ENCODE measurements at regions not wholly inside any gene's neighbourhood (a gene's known extent, or its start where the extent isn't known, plus 50 kb on each side); places are given as distances from the start of the nearest gene placed in this dataset.
A peak's percentile ranks its signal among the peaks of the same experiment; 100 is the strongest.

GRCh38 chr12:127383281-127383680, 883.7 kb upstream of the TMEM132C start:
- TF ChIP-seq CTCF (IDR thresholded peaks at IDR 0.05; ENCODE audit: poor library complexity, severe bottlenecking): no peak
- H3K27me3 ChIP-seq (ENCODE audit: insufficient read depth, poor library complexity, severe bottlenecking): no peaks in the 10 kb centered on the region
- H3K36me3 ChIP-seq (ENCODE audit: low read depth): no peaks in the 10 kb centered on the region
- peak; percentile 75 for ATAC-seq (ENCODE audit: low read depth)
- no peaks in the 10 kb centered on the region for H3K9me3 ChIP-seq (ENCODE audit: severe bottlenecking)
- no peak for DNase-seq (ENCODE audit: low spot score)
- H3K4me1 ChIP-seq (ENCODE audit: insufficient read depth, poor library complexity, severe bottlenecking): peaks cover 11% of the 10 kb centered on the region
- no peak overlapping the region for H3K4me3 ChIP-seq (ENCODE audit: severe bottlenecking)
- no peak overlapping the region for H3K27ac ChIP-seq (ENCODE audit: poor library complexity, severe bottlenecking)

GRCh38 chr12:127386723-127387122, 880.2 kb upstream of the TMEM132C start:
- no peak for ATAC-seq (ENCODE audit: low read depth)
- TF ChIP-seq CTCF (IDR thresholded peaks at IDR 0.05; ENCODE audit: poor library complexity, severe bottlenecking): no peak
- Histone ChIP-seq H3K36me3 (ENCODE audit: low read depth) (no peaks in the 10 kb centered on the region), H3K4me1 (ENCODE audit: insufficient read depth, poor library complexity, severe bottlenecking) (peaks cover 25% of the 10 kb centered on the region), H3K27ac (ENCODE audit: poor library complexity, severe bottlenecking) (no peak overlapping the region), H3K27me3 (ENCODE audit: insufficient read depth, poor library complexity, severe bottlenecking) (no peaks in the 10 kb centered on the region), H3K4me3 (ENCODE audit: severe bottlenecking) (no peak overlapping the region), H3K9me3 (ENCODE audit: severe bottlenecking) (no peaks in the 10 kb centered on the region)
- DNase-seq (ENCODE audit: low spot score): no peak

GRCh38 chr12:127388985-127389384, 878.0 kb upstream of the TMEM132C start:
- Histone ChIP-seq H3K4me3 (ENCODE audit: severe bottlenecking) (no peak overlapping the region), H3K27ac (ENCODE audit: poor library complexity, severe bottlenecking) (peak overlapping the region; percentile 29), H3K27me3 (ENCODE audit: insufficient read depth, poor library complexity, severe bottlenecking) (no peaks in the 10 kb centered on the region), H3K9me3 (ENCODE audit: severe bottlenecking) (no peaks in the 10 kb centered on the region), H3K36me3 (ENCODE audit: low read depth) (no peaks in the 10 kb centered on the region), H3K4me1 (ENCODE audit: insufficient read depth, poor library complexity, severe bottlenecking) (peaks cover 26% of the 10 kb centered on the region)
- DNase-seq (ENCODE audit: low spot score) (peak; percentile 83), ATAC-seq (ENCODE audit: low read depth) (peak; percentile 89)
- TF ChIP-seq CTCF (IDR thresholded peaks at IDR 0.05; ENCODE audit: poor library complexity, severe bottlenecking): no peak

GRCh38 chr12:127389923-127390322, 877.0 kb upstream of the TMEM132C start:
- no peak for TF ChIP-seq CTCF (IDR thresholded peaks at IDR 0.05; ENCODE audit: poor library complexity, severe bottlenecking)
- Histone ChIP-seq H3K27me3 (ENCODE audit: insufficient read depth, poor library complexity, severe bottlenecking) (no peaks in the 10 kb centered on the region), H3K4me3 (ENCODE audit: severe bottlenecking) (no peak overlapping the region), H3K4me1 (ENCODE audit: insufficient read depth, poor library complexity, severe bottlenecking) (peaks cover 29% of the 10 kb centered on the region), H3K27ac (ENCODE audit: poor library complexity, severe bottlenecking) (no peak overlapping the region), H3K36me3 (ENCODE audit: low read depth) (no peaks in the 10 kb centered on the region), H3K9me3 (ENCODE audit: severe bottlenecking) (no peaks in the 10 kb centered on the region)
- peak; percentile 77 for DNase-seq (ENCODE audit: low spot score)
- ATAC-seq (ENCODE audit: low read depth): peak; percentile 64

- no peak for TF ChIP-seq CTCF (IDR thresholded peaks at IDR 0.05; ENCODE audit: poor library complexity, severe bottlenecking)
- ATAC-seq (ENCODE audit: low read depth) (no peak), DNase-seq (ENCODE audit: low spot score) (no peak)
Observed at GRCh38 chr12:127393465-127393864, 873.5 kb upstream of the TMEM132C start.

More at GRCh38 chr12:127393465-127393864, 873.5 kb upstream of the TMEM132C start:
- H3K36me3 ChIP-seq (ENCODE audit: low read depth): no peaks in the 10 kb centered on the region
- H3K27me3 ChIP-seq (ENCODE audit: insufficient read depth, poor library complexity, severe bottlenecking): no peaks in the 10 kb centered on the region
- peaks cover 29% of the 10 kb centered on the region for H3K4me1 ChIP-seq (ENCODE audit: insufficient read depth, poor library complexity, severe bottlenecking)
- no peak overlapping the region for H3K4me3 ChIP-seq (ENCODE audit: severe bottlenecking)
- H3K9me3 ChIP-seq (ENCODE audit: severe bottlenecking): no peaks in the 10 kb centered on the region
- peak overlapping the region; percentile 8 for H3K27ac ChIP-seq (ENCODE audit: poor library complexity, severe bottlenecking)
